Dermis microvascular lymphatic vessel endothelial cell (primary cell): ENCODE measurements at regions not wholly inside any gene's neighbourhood (a gene's known extent, or its start where the extent isn't known, plus 50 kb on each side); places are given as distances from the start of the nearest gene placed in this dataset.

Experiments used
- DNase-seq, 2 donors: peaks; one replicate each; pipeline versions ENCODE4 v3.0.0 to v3.0.0-alpha.2; 2010; ENCODE audit warnings: low read depth in 2 of 2

GRCh38 chr11:32265911-32266310 lies 169.4 kb downstream of the WT1 start:
- DNase-seq: no peak

- DNase-seq: no peak
Measured at GRCh38 chr11:32266601-32267000, 168.7 kb downstream of the WT1 start.

GRCh38 chr11:32267679-32268187 lies 167.6 kb downstream of the WT1 start:
- DNase-seq: no peak

GRCh38 chr11:32273931-32274330 lies 161.4 kb downstream of the WT1 start:
- DNase-seq: no peak

GRCh38 chr11:32279672-32280071 lies 155.7 kb downstream of the WT1 start:
- no peak for DNase-seq

GRCh38 chr11:32280339-32280738 lies 155.0 kb downstream of the WT1 start:
- DNase-seq: no peak

- DNase-seq: no peak
Measured at GRCh38 chr11:32288276-32288675, 147.1 kb downstream of the WT1 start.

GRCh38 chr11:32289701-32290100 lies 145.6 kb downstream of the WT1 start:
- DNase-seq: no peak

- DNase-seq: no peak
Measured at GRCh38 chr11:32290783-32291182, 144.6 kb downstream of the WT1 start.

GRCh38 chr11:32297611-32298011 lies 137.7 kb downstream of the WT1 start:
- peak in 1 of 2 donors; percentile 17 for DNase-seq

- no peak for DNase-seq
Measured at GRCh38 chr11:32302826-32303225, 132.5 kb downstream of the WT1 start.

- DNase-seq: no peak
Measured at GRCh38 chr11:32304521-32304920, 130.8 kb downstream of the WT1 start.

GRCh38 chr11:32305460-32305859 lies 129.9 kb downstream of the WT1 start:
- no peak for DNase-seq

GRCh38 chr11:32307471-32307870 lies 127.9 kb downstream of the WT1 start:
- no peak for DNase-seq

- DNase-seq: no peak
Measured at GRCh38 chr11:32307913-32308312, 127.4 kb downstream of the WT1 start.

- no peak for DNase-seq
Measured at GRCh38 chr11:32309530-32310213, 125.7 kb downstream of the WT1 start.

GRCh38 chr11:32310214-32310601 lies 125.1 kb downstream of the WT1 start:
- DNase-seq: no peak

GRCh38 chr11:32311346-32312065 lies 123.8 kb downstream of the WT1 start:
- DNase-seq: no peak

- DNase-seq: no peak
Measured at GRCh38 chr11:32312206-32312817, 123.0 kb downstream of the WT1 start.

- DNase-seq: peak; percentile 15 to 40
Measured at GRCh38 chr11:32312865-32313403, 122.4 kb downstream of the WT1 start.

- no peak for DNase-seq
Measured at GRCh38 chr11:32313477-32313876, 121.9 kb downstream of the WT1 start.

GRCh38 chr11:32315121-32315520 lies 120.2 kb downstream of the WT1 start:
- DNase-seq: no peak
